Motor neuron (in vitro differentiated cells): ENCODE measurements at regions not wholly inside any gene's neighbourhood (a gene's known extent, or its start where the extent isn't known, plus 50 kb on each side); places are given as distances from the start of the nearest gene placed in this dataset.

Experiments used
- ATAC-seq, 8 experiments: fragments of 200-7000 bp; cut with Tn5 transposase; replicated peaks in 6 of 8; 2 replicates each; pipeline ENCODE4 v1.8.0; 2021; ENCODE audit warnings: mild to moderate bottlenecking in 8 of 8, moderate library complexity in 8 of 8
- H3K27ac ChIP-seq, 2 donors: fragments of 250-450 bp; sonication (Bioruptor Pico); 2 replicates each; pipeline ENCODE4 v1.9.0; 2021; ENCODE audit warnings: antibody characterized with exemption in 2 of 2, mild to moderate bottlenecking in 2 of 2, moderate library complexity in 1 of 2
- H3K4me1 ChIP-seq, 2 donors: fragments of 250-450 bp; sonication (Bioruptor Pico); replicated peaks in 1 of 2; 2 replicates each; pipeline ENCODE4 v1.6.1; 2021; ENCODE audit warnings: antibody characterized with exemption in 2 of 2, mild to moderate bottlenecking in 2 of 2, moderate library complexity in 1 of 2
- H3K4me3 ChIP-seq, 5 donors: fragments of 250-450 bp; sonication (Bioruptor Pico); 2 replicates each; pipeline ENCODE4 v1.9.0; 2021; ENCODE audit warnings: antibody characterized with exemption in 5 of 5, mild to moderate bottlenecking in 5 of 5, moderate library complexity in 4 of 5
- WGBS, 10 experiments: fragments of 450-650 bp; shearing (Covaris generic); methylation state at CpG; one replicate each; pipeline ENCODE4 v1.0.0; 2022; 5-methylcytosine and 5-hydroxymethylcytosine counted together
- in situ Hi-C, 9 experiments: fragments of 400-800 bp; cut with MboI; loops; one replicate each; pipeline ENCODE4 v1.15.0; 2021; ENCODE audit warnings: low sequenced_read_pairs in 9 of 9, low pct_unique_long_range_greater_than_20kb in 2 of 9; ENCODE audit not compliant: unreplicated experiment in 9 of 9

DNA sequence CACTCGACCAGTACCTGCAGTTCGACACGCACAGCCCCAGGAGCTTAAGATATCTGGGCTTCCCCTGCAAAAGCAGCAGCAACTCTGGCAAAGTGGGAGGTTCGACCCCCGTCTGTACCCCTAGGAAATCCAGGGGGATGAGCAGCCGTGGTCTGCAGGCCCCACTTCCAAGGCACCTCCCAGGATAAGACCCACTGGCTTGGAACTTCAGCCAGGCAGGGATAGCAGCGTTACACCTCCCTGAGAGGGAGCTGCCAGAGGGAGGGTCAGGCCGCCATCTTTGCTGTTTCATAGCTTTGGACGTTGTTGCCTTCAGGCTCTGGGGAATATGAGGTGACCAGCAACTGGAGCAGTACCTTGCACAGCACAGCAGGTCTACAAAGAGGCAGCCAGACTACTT lies 351.1 kb downstream of the SOX11 start:
- Histone ChIP-seq H3K4me1 (no peaks in the 10 kb centered on the region), H3K4me3 (no peak overlapping the region), H3K27ac (no peak overlapping the region)
- no peak for ATAC-seq
- WGBS, 10 experiments: 0 to 88% (median 77%) methylated on average over 1 to 5 of the region's 9 CpGs; no CpG with 5 or more reads in 4 of the 10 experiments
- in situ Hi-C loops: no loop called here

DNA sequence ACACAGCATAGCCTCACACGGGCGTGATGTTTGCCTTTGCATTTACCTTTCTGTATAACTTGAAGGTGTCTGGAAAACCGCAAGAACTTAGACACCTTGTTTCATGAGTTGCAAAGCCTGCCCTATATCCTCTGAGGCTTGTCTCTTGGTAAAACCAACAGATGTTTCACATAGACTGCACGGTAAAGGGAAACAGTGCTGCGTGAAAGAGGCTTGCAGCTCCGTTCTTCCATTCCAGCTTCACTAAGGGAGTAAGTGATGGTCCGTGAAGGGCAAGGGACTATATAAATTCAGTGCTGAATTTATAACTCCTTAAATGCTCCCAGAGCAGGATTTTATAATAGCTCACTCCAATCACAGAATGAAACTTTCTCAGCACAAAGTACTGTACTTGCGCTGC lies 360.5 kb downstream of the SOX11 start:
- no peak for ATAC-seq
- in situ Hi-C loops: no loop called here
- no peak overlapping the region for H3K27ac ChIP-seq
- H3K4me1 ChIP-seq: peaks cover 30 to 39% of the 10 kb centered on the region in 2 donors
- H3K4me3 ChIP-seq: no peak overlapping the region
- WGBS, 10 experiments: 11 to 100% (median 92%) methylated on average over 1 to 8 of the region's 8 CpGs; no CpG with 5 or more reads in 1 of the 10 experiments

GRCh38 chr2:6053743-6054142 lies 361.6 kb downstream of the SOX11 start:
- H3K4me3 ChIP-seq: peak overlapping the region in 3 of 5 donors; percentile 3 to 14 (median 7)
- 0 to 83% (median 25%) methylated on average over 1 to 5 of the region's 5 CpGs for WGBS, 10 experiments
- H3K4me1 ChIP-seq: peaks cover 30 to 39% of the 10 kb centered on the region in 2 donors
- peak overlapping the region; percentile 38 to 58 for H3K27ac ChIP-seq
- ATAC-seq: peak in 5 of 8 experiments; percentile 44 to 65 (median 54)
- in situ Hi-C loops: no loop called here

GRCh38 chr2:6054161-6054671 lies 362.0 kb downstream of the SOX11 start:
- H3K4me1 ChIP-seq: peaks cover 30 to 39% of the 10 kb centered on the region in 2 donors
- H3K4me3 ChIP-seq: peak overlapping the region in 3 of 5 donors; percentile 3 to 14 (median 7)
- ATAC-seq: peak in 5 of 8 experiments; percentile 84 to 93 (median 91)
- in situ Hi-C loops: no loop called here
- H3K27ac ChIP-seq: peak overlapping the region; percentile 38 to 58
- WGBS, 10 experiments: 0 to 70% (median 13%) methylated on average over 1 to 6 of the region's 7 CpGs; no CpG with 5 or more reads in 2 of the 10 experiments

GRCh38 chr2:6060992-6061663 lies 368.9 kb downstream of the SOX11 start:
- Histone ChIP-seq H3K27ac (no peak overlapping the region), H3K4me1 (peaks cover 5 to 6% of the 10 kb centered on the region in 2 donors), H3K4me3 (no peak overlapping the region)
- in situ Hi-C loops: no loop called here
- no peak for ATAC-seq
- WGBS, 10 experiments: 19 to 100% (median 79%) methylated on average over 2 to 5 of the region's 5 CpGs; no CpG with 5 or more reads in 4 of the 10 experiments

- no peak overlapping the region for H3K4me3 ChIP-seq
- WGBS, 10 experiments: 0 to 100% (median 28%) methylated on average over 1 to 2 of the region's 2 CpGs; no CpG with 5 or more reads in 3 of the 10 experiments
- peaks cover 22 to 30% of the 10 kb centered on the region in 2 donors for H3K4me1 ChIP-seq
- in situ Hi-C loops: no loop called here
- no peak for ATAC-seq
- no peak overlapping the region for H3K27ac ChIP-seq
Measured at GRCh38 chr2:6064757-6065156, 372.6 kb downstream of the SOX11 start.

DNA sequence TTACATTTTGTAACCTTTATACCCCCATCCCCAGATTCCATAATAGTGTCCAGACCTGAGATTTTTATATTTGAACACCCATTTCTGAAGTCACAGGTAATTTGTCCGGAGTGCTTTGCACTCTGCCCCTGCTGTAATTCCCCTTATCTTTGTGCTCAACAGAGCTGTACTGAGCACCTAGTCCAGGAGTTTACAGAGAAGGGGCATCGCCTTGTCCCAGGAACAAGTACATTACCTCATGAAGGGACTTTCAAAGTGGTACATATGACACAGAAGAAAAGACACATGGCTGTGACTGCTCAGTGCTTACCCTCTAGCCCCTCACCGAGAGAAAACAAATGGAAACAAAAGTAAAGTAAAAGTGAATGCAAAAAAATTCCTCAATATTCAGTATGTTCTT lies 373.5 kb downstream of the SOX11 start:
- 0 to 100% (median 60%) methylated on average over 1 to 3 of the region's 3 CpGs; no CpG with 5 or more reads in 1 of the 10 experiments for WGBS, 10 experiments
- in situ Hi-C loops: no loop called here
- ATAC-seq: no peak
- Histone ChIP-seq H3K4me3 (no peak overlapping the region), H3K27ac (no peak overlapping the region), H3K4me1 (peaks cover 28 to 39% of the 10 kb centered on the region in 2 donors)

- Histone ChIP-seq H3K27ac (no peak overlapping the region), H3K4me3 (no peak overlapping the region), H3K4me1 (peaks cover 40 to 53% of the 10 kb centered on the region in 2 donors)
- in situ Hi-C loops: no loop called here
- ATAC-seq: no peak
- 50 to 96% (median 65%) methylated on average over 1 to 4 of the region's 6 CpGs; no CpG with 5 or more reads in 6 of the 10 experiments for WGBS, 10 experiments
Measured at GRCh38 chr2:6067089-6067488, 374.9 kb downstream of the SOX11 start.

DNA sequence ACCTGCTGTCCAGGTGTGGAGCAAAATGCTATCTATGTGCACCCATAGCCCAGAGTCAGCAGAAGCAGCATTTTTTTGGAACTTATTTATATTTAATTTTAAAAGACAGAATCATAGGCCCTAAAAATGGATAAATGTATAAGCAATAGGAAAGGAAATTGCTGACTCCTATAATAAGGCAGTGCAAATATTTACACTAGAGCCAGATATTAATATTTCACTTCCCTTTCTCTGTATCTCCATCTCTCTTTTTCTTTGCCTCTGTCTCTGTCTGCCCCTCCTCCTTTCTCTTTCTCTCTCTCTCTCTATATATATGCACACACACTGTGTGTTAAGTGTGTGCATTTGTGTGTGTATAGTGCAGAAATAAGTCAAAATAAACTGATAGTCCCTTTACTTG lies 375.6 kb downstream of the SOX11 start:
- Histone ChIP-seq H3K27ac (peak overlapping the region; percentile 61 to 66), H3K4me1 (peaks cover 47 to 60% of the 10 kb centered on the region in 2 donors), H3K4me3 (no peak overlapping the region)
- in situ Hi-C loops: no loop called here
- no peak for ATAC-seq

DNA sequence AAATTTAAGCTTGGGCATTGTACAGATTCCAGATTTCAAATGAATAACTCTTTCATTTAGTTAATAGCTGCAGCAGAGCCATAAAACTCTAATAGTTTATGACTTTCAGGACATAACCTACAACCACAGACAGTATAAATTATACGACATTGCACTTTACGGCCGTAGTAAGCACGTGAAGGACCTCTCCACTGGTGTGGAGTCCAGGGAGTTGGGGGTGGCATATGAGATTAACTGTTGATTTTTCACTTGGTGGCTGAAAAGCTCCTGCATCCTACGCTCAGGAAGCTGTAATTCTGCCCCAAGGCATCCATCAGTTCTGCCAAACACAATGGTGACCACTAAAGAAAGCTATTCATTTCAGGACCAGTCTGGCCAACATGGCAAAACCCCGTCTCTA lies 376.2 kb downstream of the SOX11 start:
- 20 to 40% (median 20%) methylated on average over 1 to 6 of the region's 6 CpGs; no CpG with 5 or more reads in 4 of the 10 experiments for WGBS, 10 experiments
- H3K27ac ChIP-seq: peak overlapping the region; percentile 7 to 86
- in situ Hi-C loops: no loop called here
- H3K4me3 ChIP-seq: no peak overlapping the region
- peak in 5 of 8 experiments; percentile 54 to 78 (median 56) for ATAC-seq
- peaks cover 53 to 67% of the 10 kb centered on the region in 2 donors for H3K4me1 ChIP-seq

DNA sequence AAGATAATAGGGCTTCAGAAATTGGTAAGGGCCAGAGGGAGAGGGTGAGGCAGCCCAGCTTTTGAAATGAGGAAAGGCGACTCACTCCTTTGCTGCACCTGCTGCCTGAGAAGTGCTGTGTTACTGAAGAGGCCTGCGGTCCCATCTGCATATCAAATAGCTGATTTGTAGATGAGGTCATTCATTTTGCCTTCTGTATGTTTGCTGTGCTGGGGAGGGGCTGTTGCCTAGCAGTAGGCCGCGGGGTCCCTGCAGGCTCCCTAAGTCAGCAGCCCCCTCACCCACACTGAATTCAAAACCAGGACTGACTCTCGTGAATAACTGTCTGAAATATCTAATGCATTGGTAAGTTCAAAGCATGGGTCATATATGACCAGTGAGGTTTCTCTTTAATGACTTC lies 377.2 kb downstream of the SOX11 start:
- Histone ChIP-seq H3K4me3 (no peak overlapping the region), H3K27ac (peak overlapping the region; percentile 63 to 86), H3K4me1 (peaks cover 63 to 76% of the 10 kb centered on the region in 2 donors)
- WGBS, 10 experiments: 0 to 60% (median 0%) methylated on average over 1 to 5 of the region's 5 CpGs; no CpG with 5 or more reads in 3 of the 10 experiments
- in situ Hi-C loops: no loop called here
- ATAC-seq: peak in 5 of 8 experiments; percentile 76 to 81 (median 78)

GRCh38 chr2:6071519-6071918 lies 379.3 kb downstream of the SOX11 start:
- H3K4me3 ChIP-seq: no peak overlapping the region
- H3K27ac ChIP-seq: no peak overlapping the region
- in situ Hi-C loops: no loop called here
- ATAC-seq: no peak
- 0 to 100% (median 13%) methylated on average over 1 to 4 of the region's 4 CpGs; no CpG with 5 or more reads in 1 of the 10 experiments for WGBS, 10 experiments
- H3K4me1 ChIP-seq: peaks cover 72 to 89% of the 10 kb centered on the region in 2 donors

- Histone ChIP-seq H3K27ac (peak overlapping the region; percentile 85 to 89), H3K4me1 (peaks cover 72 to 84% of the 10 kb centered on the region in 2 donors), H3K4me3 (no peak overlapping the region)
- in situ Hi-C loops: no loop called here
- ATAC-seq: no peak
- 0 to 63% (median 28%) methylated on average over 1 to 5 of the region's 5 CpGs for WGBS, 10 experiments
Measured at GRCh38 chr2:6072276-6072675, 380.1 kb downstream of the SOX11 start.
